OCI-LY3 (cell line): ENCODE measurements at regions not wholly inside any gene's neighbourhood (a gene's known extent, or its start where the extent isn't known, plus 50 kb on each side); places are given as distances from the start of the nearest gene placed in this dataset.
"Not testable (repeated sequence)": the region's sequence is repeated elsewhere in the genome, so short reads cannot be mapped to it uniquely, and the experiment has no call there.

Experiments
- H2AFZ ChIP-seq: fragments of 200-600, 300-600 bp; shearing (Covaris generic); 2 replicates; pipeline ENCODE4 v1.6.0; 2014; ENCODE audit warnings: antibody characterized with exemption, low read depth, low read length
- H3K27ac ChIP-seq: fragments of 200-600, 300-600 bp; sonication (generic); 2 replicates; pipeline ENCODE4 v1.5.1; 2014; ENCODE audit warnings: mild to moderate bottlenecking, low read length, moderate library complexity, mixed read lengths
- H3K27me3 ChIP-seq: fragments of 200-600, 300-600 bp; sonication (generic); 2 replicates; pipeline ENCODE4 v1.6.1; 2014; ENCODE audit warnings: low read depth, low read length, mixed read lengths
- H3K36me3 ChIP-seq: fragments of 200-600, 300-600 bp; sonication (generic); replicated peaks from 2 replicates; pipeline ENCODE3; 2014; ENCODE audit warnings: low read depth, low read length, mixed read lengths
- H3K4me1 ChIP-seq: fragments of 300-600, 200-600 bp; sonication (generic); 2 replicates; pipeline ENCODE4 v1.6.1; 2014; ENCODE audit warnings: low read length, mixed read lengths
- H3K4me2 ChIP-seq: fragments of 200-600, 300-600 bp; sonication (generic); 2 replicates; pipeline ENCODE4 v1.6.1; 2014; ENCODE audit warnings: low read length, mixed read lengths
- H3K4me3 ChIP-seq: fragments of 300-600, 200-600 bp; sonication (generic); 2 replicates; pipeline ENCODE4 v1.5.1; 2014; ENCODE audit warnings: antibody characterized with exemption, mild to moderate bottlenecking, low read length, moderate library complexity
- H3K79me2 ChIP-seq: fragments of 300-600, 200-600 bp; shearing (Covaris generic); 2 replicates; pipeline ENCODE4 v1.6.1; 2014; ENCODE audit warnings: mild to moderate bottlenecking, low read length, mixed read lengths
- H3K9ac ChIP-seq: fragments of 300-600, 200-600 bp; shearing (Covaris generic); 2 replicates; pipeline ENCODE4 v1.6.0; 2014; ENCODE audit warnings: mild to moderate bottlenecking, low read length, moderate library complexity
- H3K9me3 ChIP-seq: fragments of 200-600, 300-600 bp; shearing (Covaris generic); 2 replicates; pipeline ENCODE4 v1.6.1; 2014; ENCODE audit warnings: low read length, mixed read lengths; ENCODE audit not compliant: insufficient read depth
- H4K20me1 ChIP-seq: fragments of 200-600, 300-600 bp; sonication (generic); 2 replicates; pipeline ENCODE4 v1.6.1; 2016; ENCODE audit warnings: low read length, mixed read lengths; ENCODE audit not compliant: insufficient read depth
- CTCF ChIP-seq: fragments of 200-600, 300-600 bp; sonication (generic); IDR thresholded peaks from 2 replicates; pipeline ENCODE4 v1.5.1; 2014; ENCODE audit warnings: antibody characterized with exemption, low read length, low read depth
- EZH2phosphoT487 ChIP-seq: fragments of 200-600 bp; shearing (Covaris generic); IDR thresholded peaks from 2 replicates; pipeline ENCODE4 v1.6.1; 2018; ENCODE audit warnings: antibody characterized with exemption, mixed run types, low read depth

GRCh38 chr14:105978618-105979295, 452.4 kb downstream of the TMEM121 start:
- no peak overlapping the region for H2AFZ ChIP-seq
- H4K20me1 ChIP-seq = no peaks in the 10 kb centered on the region
- no peak for TF ChIP-seq CTCF
- TF ChIP-seq EZH2phosphoT487 = no peak
- no peak overlapping the region for H3K9ac ChIP-seq
- peaks cover 19% of the 10 kb centered on the region for H3K4me1 ChIP-seq
- H3K4me2 ChIP-seq = no peak overlapping the region
- no peak overlapping the region for H3K27ac ChIP-seq
- no peaks in the 10 kb centered on the region for H3K79me2 ChIP-seq
- H3K27me3 ChIP-seq = no peaks in the 10 kb centered on the region
- H3K4me3 ChIP-seq = no peak overlapping the region
- no peaks in the 10 kb centered on the region for H3K36me3 ChIP-seq
- H3K9me3 ChIP-seq = no peaks in the 10 kb centered on the region

GRCh38 chr14:105979446-105979845, 453.1 kb downstream of the TMEM121 start:
- H4K20me1 ChIP-seq = no peaks in the 10 kb centered on the region
- H2AFZ ChIP-seq = no peak overlapping the region
- H3K9ac ChIP-seq = no peak overlapping the region
- H3K9me3 ChIP-seq = no peaks in the 10 kb centered on the region
- no peak overlapping the region for H3K4me2 ChIP-seq
- TF ChIP-seq EZH2phosphoT487 (no peak), CTCF (no peak)
- H3K4me3 ChIP-seq = no peak overlapping the region
- H3K27me3 ChIP-seq = no peaks in the 10 kb centered on the region
- H3K79me2 ChIP-seq = no peaks in the 10 kb centered on the region
- H3K27ac ChIP-seq = no peak overlapping the region
- H3K36me3 ChIP-seq = no peaks in the 10 kb centered on the region
- peaks cover 14% of the 10 kb centered on the region for H3K4me1 ChIP-seq

- H3K9me3 ChIP-seq = no peaks in the 10 kb centered on the region
- no peaks in the 10 kb centered on the region for H4K20me1 ChIP-seq
- no peaks in the 10 kb centered on the region for H3K79me2 ChIP-seq
- no peak overlapping the region for H2AFZ ChIP-seq
- no peak overlapping the region for H3K4me3 ChIP-seq
- H3K27me3 ChIP-seq = no peaks in the 10 kb centered on the region
- H3K9ac ChIP-seq = no peak overlapping the region
- H3K4me1 ChIP-seq = peaks cover 9% of the 10 kb centered on the region
- H3K36me3 ChIP-seq = no peaks in the 10 kb centered on the region
- no peak overlapping the region for H3K4me2 ChIP-seq
- TF ChIP-seq EZH2phosphoT487 (no peak), CTCF (no peak)
- no peak overlapping the region for H3K27ac ChIP-seq
Observed at GRCh38 chr14:105980224-105980623, 453.8 kb downstream of the TMEM121 start.

- not testable (repeated sequence) for H3K9me3 ChIP-seq, H3K4me3 ChIP-seq, H3K79me2 ChIP-seq, H4K20me1 ChIP-seq, H3K27me3 ChIP-seq, H3K4me2 ChIP-seq, H3K36me3 ChIP-seq, H3K27ac ChIP-seq, H2AFZ ChIP-seq, H3K4me1 ChIP-seq, H3K9ac ChIP-seq
Observed at GRCh38 chr14:105981517-105982302, 455.3 kb downstream of the TMEM121 start.
